Caco-2 (cell line): ENCODE measurements at regions not wholly inside any gene's neighbourhood (a gene's known extent, or its start where the extent isn't known, plus 50 kb on each side); places are given as distances from the start of the nearest gene placed in this dataset.

Experiments used
- BruUV-seq: library from RNA; stranded (reverse); fragments of 400-500 nt; replicated peaks from 2 replicates; lab custom pipeline; 2021; lab: Mats Ljungman, UMichigan
- CTCF ChIA-PET: fragments of 300-600 bp; sonication (Branson Sonifier 250); formaldehyde crosslinking; loops from one replicate; lab custom pipeline; 2022; ENCODE audit warnings: antibody characterized with exemption; lab: Charles Lee
- POLR2A ChIA-PET: fragments of 300-600 bp; sonication (Branson Sonifier 250); formaldehyde crosslinking; loops from one replicate; lab custom pipeline; 2022; ENCODE audit warnings: antibody characterized with exemption; lab: Charles Lee
- DNase-seq, 2 experiments: peaks; one replicate each; pipeline versions ENCODE4 v3.0.0 to v3.0.0-alpha.2; 2020 to 2022
- H3K27me3 ChIP-seq: replicated peaks from 2 replicates; pipeline ENCODE4 v1.6.0; 2011; ENCODE audit warnings: low read length; ENCODE audit not compliant: control insufficient read depth, insufficient read depth
- H3K36me3 ChIP-seq: 2 replicates; pipeline ENCODE4 v1.5.1; 2011; ENCODE audit warnings: low read length; ENCODE audit not compliant: control insufficient read depth, insufficient read depth
- H3K4me1 ChIP-seq: fragments of 250-450 bp; sonication (Bioruptor Pico); 2 replicates; pipeline ENCODE4 v1.5.1; 2020; ENCODE audit warnings: mild to moderate bottlenecking
- H3K4me3 ChIP-seq: 2 replicates; pipeline ENCODE4 v1.5.1; 2011; ENCODE audit warnings: low read depth, mild to moderate bottlenecking, control low read depth, low read length
- H3K9me3 ChIP-seq: fragments of 250-450 bp; sonication (Bioruptor Pico); 2 replicates; pipeline ENCODE4 v1.5.1; 2020; ENCODE audit warnings: mild to moderate bottlenecking, moderate library complexity
- H3K27ac Mint-ChIP-seq: one replicate; pipeline ENCODE4 v1.8.0; 2022; ENCODE audit warnings: mixed read lengths; ENCODE audit not compliant: unreplicated experiment
- H3K27me3 Mint-ChIP-seq: one replicate; pipeline ENCODE4 v1.8.0; 2022; ENCODE audit warnings: mixed read lengths; ENCODE audit not compliant: insufficient read depth, unreplicated experiment
- H3K36me3 Mint-ChIP-seq: one replicate; pipeline ENCODE4 v1.8.0; 2022; ENCODE audit warnings: mild to moderate bottlenecking, mixed read lengths; ENCODE audit not compliant: insufficient read depth, unreplicated experiment
- H3K4me1 Mint-ChIP-seq: one replicate; pipeline ENCODE4 v1.8.0; 2022; ENCODE audit warnings: low read depth, mixed read lengths; ENCODE audit not compliant: unreplicated experiment
- H3K4me3 Mint-ChIP-seq: one replicate; pipeline ENCODE4 v1.8.0; 2022; ENCODE audit warnings: mild to moderate bottlenecking, moderate library complexity, mixed read lengths; ENCODE audit not compliant: unreplicated experiment
- H3K9me3 Mint-ChIP-seq: one replicate; pipeline ENCODE4 v1.8.0; 2022; ENCODE audit warnings: mixed read lengths; ENCODE audit not compliant: unreplicated experiment
- CTCF ChIP-seq, 2 experiments: fragments of 200-600 bp in 1 of 2; IDR thresholded peaks; 1 replicate in 1 of 2; 2 replicates in 1 of 2; pipeline versions ENCODE4 v1.5.1 to v1.8.0; 2011 to 2022; ENCODE audit warnings: antibody characterized with exemption in 1 of 2, control low read depth in 1 of 2, inconsistent platforms in 1 of 2, low read depth in 1 of 2, low read length in 1 of 2, mild to moderate bottlenecking in 1 of 2, moderate library complexity in 1 of 2; ENCODE audit not compliant: insufficient read depth in 1 of 2, severe bottlenecking in 1 of 2, unreplicated experiment in 1 of 2
- intact Hi-C: fragments of 100-400 bp; cut with micrococcal nuclease; formaldehyde crosslinking; loops from one replicate; pipeline ENCODE4 v1.10.0; 2022; ENCODE audit not compliant: unreplicated experiment

DNA sequence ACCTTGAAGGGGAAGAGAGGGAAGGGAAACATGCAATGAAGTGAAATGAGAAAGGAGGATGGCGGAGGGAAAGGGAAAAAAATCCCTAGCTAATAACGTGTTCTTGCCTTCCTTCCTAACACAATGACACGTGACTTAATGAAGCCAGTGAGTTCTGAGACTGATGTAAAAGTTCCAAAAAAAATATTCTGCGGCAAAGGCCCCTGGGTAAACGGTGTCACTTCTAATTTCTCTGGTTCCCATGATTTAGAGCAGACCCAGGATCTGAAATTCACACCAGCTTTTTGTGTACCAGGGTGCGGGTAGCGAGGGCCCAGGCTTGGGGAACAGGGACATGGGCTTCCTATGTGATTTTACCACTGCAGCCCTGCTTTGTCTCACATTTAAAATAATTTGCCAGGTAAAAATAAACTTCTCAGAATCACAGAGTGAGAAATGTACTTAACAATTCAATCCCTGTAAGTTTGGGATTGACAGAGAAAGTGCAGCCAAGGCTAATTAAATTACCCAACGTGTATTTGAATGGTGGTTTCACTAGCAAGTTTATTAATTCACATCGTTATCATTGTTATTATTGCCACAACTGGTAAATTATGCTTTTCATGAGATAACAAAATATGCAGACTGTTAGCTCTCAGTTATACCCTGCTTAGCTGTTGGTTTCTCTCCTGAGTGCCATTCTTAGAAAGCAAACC, 182.4 kb downstream of the SEM1 start:
- no TSS peak for BruUV-seq
- Histone ChIP-seq H3K4me1 (no peaks in the 10 kb centered on the region), H3K9me3 (no peaks in the 10 kb centered on the region), H3K36me3 (no peaks in the 10 kb centered on the region), H3K4me3 (no peak overlapping the region), H3K27me3 (no peaks in the 10 kb centered on the region; the same call in 1 of the 2 replicates)
- TF ChIP-seq CTCF (IDR thresholded peaks at IDR 0.05; ENCODE audit: insufficient read depth in 1 of 2, low read depth in 1 of 2, low read length in 1 of 2, severe bottlenecking in 1 of 2, unreplicated experiment in 1 of 2) = no peak
- intact Hi-C loops = no loop called here
- Mint-ChIP-seq H3K36me3 (no peaks in the 10 kb centered on the region), H3K27me3 (peaks cover 22% of the 10 kb centered on the region), H3K4me1 (no peaks in the 10 kb centered on the region), H3K4me3 (no peak overlapping the region), H3K27ac (no peak overlapping the region), H3K9me3 (no peaks in the 10 kb centered on the region)
- ChIA-PET POLR2A (no interaction called here), CTCF (no interaction called here)
- DNase-seq = no peak

DNA sequence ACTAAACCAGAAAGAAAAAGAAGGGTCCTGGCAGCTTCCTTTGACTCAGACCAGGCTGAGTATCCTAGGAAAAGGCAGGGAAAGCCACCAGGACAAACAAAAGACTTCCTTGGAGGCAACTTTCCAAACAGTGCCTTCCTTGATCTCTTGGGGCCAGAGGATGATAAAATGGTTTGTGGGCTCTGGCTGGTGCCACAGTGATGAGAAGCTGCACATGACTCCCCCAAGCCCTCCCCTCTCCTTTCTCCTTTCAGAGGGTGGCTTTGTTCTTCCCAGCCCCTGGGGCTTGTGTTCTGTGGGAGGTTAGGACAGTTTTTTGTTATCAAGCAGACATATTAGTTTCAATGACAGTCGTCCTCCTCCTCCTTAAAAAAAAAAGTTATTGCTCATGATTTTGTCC, 183.2 kb downstream of the SEM1 start:
- H3K27me3 Mint-ChIP-seq = peaks cover 22% of the 10 kb centered on the region
- no peaks in the 10 kb centered on the region for H3K4me1 Mint-ChIP-seq
- ChIA-PET CTCF (no interaction called here), POLR2A (no interaction called here)
- Histone ChIP-seq H3K4me1 (no peaks in the 10 kb centered on the region), H3K4me3 (no peak overlapping the region), H3K36me3 (no peaks in the 10 kb centered on the region), H3K9me3 (no peaks in the 10 kb centered on the region), H3K27me3 (no peaks in the 10 kb centered on the region; the same call in 1 of the 2 replicates)
- TF ChIP-seq CTCF (IDR thresholded peaks at IDR 0.05; ENCODE audit: insufficient read depth in 1 of 2, low read depth in 1 of 2, low read length in 1 of 2, severe bottlenecking in 1 of 2, unreplicated experiment in 1 of 2) = no peak
- no TSS peak for BruUV-seq
- H3K4me3 Mint-ChIP-seq = no peak overlapping the region
- intact Hi-C loops = no loop called here
- H3K36me3 Mint-ChIP-seq = no peaks in the 10 kb centered on the region
- DNase-seq = no peak
- no peaks in the 10 kb centered on the region for H3K9me3 Mint-ChIP-seq
- H3K27ac Mint-ChIP-seq = no peak overlapping the region

- CTCF ChIA-PET = no interaction called here
- no peaks in the 10 kb centered on the region for H3K4me1 Mint-ChIP-seq
Measured at GRCh38 chr7:96521068-96521894, 188.4 kb downstream of the SEM1 start.

More at GRCh38 chr7:96521068-96521894, 188.4 kb downstream of the SEM1 start:
- intact Hi-C loops = no loop called here
- no peaks in the 10 kb centered on the region for H3K9me3 ChIP-seq
- H3K9me3 Mint-ChIP-seq = no peaks in the 10 kb centered on the region
- peaks cover 11% of the 10 kb centered on the region for H3K27me3 Mint-ChIP-seq
- TF ChIP-seq CTCF (IDR thresholded peaks at IDR 0.05; ENCODE audit: insufficient read depth in 1 of 2, low read depth in 1 of 2, low read length in 1 of 2, severe bottlenecking in 1 of 2, unreplicated experiment in 1 of 2) = no peak
- no TSS peak for BruUV-seq
- no peak overlapping the region for H3K4me3 ChIP-seq
- POLR2A ChIA-PET = no interaction called here
- no peaks in the 10 kb centered on the region for H3K36me3 Mint-ChIP-seq
- no peaks in the 10 kb centered on the region for H3K4me1 ChIP-seq
- H3K27me3 ChIP-seq = no peaks in the 10 kb centered on the region; the same call in 1 of the 2 replicates
- no peak for DNase-seq
- H3K36me3 ChIP-seq = no peaks in the 10 kb centered on the region
- no peak overlapping the region for H3K27ac Mint-ChIP-seq
- H3K4me3 Mint-ChIP-seq = no peak overlapping the region
